GM12878 (cell line): ENCODE measurements at regions not wholly inside any gene's neighbourhood (a gene's known extent, or its start where the extent isn't known, plus 50 kb on each side); places are given as distances from the start of the nearest gene placed in this dataset.

ENCODE experiments used
- ATAC-seq: fragments of 200-7000 bp; cut with Tn5 transposase; 3 replicates; pipeline ENCODE4 v1.9.1; 2020; ENCODE audit warnings: mild to moderate bottlenecking, moderate library complexity
- BruUV-seq: library from RNA; stranded (reverse); fragments of 400-500 nt; replicated peaks from 2 replicates; lab custom pipeline; 2021; lab: Mats Ljungman, UMichigan
- CTCF ChIA-PET: fragments of 300-600 bp; sonication (Branson Sonifier 250); formaldehyde crosslinking; extraction: SDS; loops from one replicate; lab custom pipeline; 2021; ENCODE audit warnings: inconsistent platforms; lab: Yijun Ruan, JAX
- POLR2A ChIA-PET: fragments of 350-600 bp; formaldehyde crosslinking; extraction: SDS; loops from one replicate; lab custom pipeline; 2021; ENCODE audit warnings: inconsistent platforms; lab: Charles Lee
- RAD21 ChIA-PET: fragments of 300-600 bp; sonication (Branson Sonifier 250); formaldehyde crosslinking; loops from one replicate; lab custom pipeline; 2023; ENCODE audit warnings: antibody characterized with exemption; ENCODE audit not compliant: unreplicated experiment; lab: Charles Lee
- SMC1A ChIA-PET: fragments of 300-600 bp; sonication (Branson Sonifier 250); formaldehyde crosslinking; loops from one replicate; lab custom pipeline; 2023; ENCODE audit not compliant: unreplicated experiment, uncharacterized antibody; lab: Charles Lee
- DNase-seq: peaks from one replicate; pipeline ENCODE4 v3.0.0-alpha.2; 2011; ENCODE audit warnings: low read depth, low spot score
- FAIRE-seq: peaks from 3 replicates; lab custom pipeline; 2011; peaks lifted over from hg19 to GRCh38; lab: Jason Lieb, UNC
- H2AFZ ChIP-seq: 2 replicates; pipeline ENCODE4 v1.6.0; 2011; ENCODE audit warnings: low read depth, low read length, control low read depth; ENCODE audit not compliant: control insufficient read depth
- H3K27ac ChIP-seq: 2 replicates; pipeline ENCODE4 v1.5.1; 2011; ENCODE audit warnings: control low read depth; ENCODE audit not compliant: control insufficient read depth, insufficient read depth
- H3K27me3 ChIP-seq, 2 experiments: replicated peaks in 1 of 2; 2 replicates each; pipeline versions ENCODE4 v1.6.0 to v1.6.1; 2011; ENCODE audit warnings: low read length in 1 of 2; ENCODE audit not compliant: control insufficient read depth in 2 of 2, insufficient read depth in 2 of 2
- H3K36me3 ChIP-seq, 2 experiments: 2 replicates each; pipeline ENCODE4 v1.5.1; 2011; ENCODE audit warnings: low read length in 1 of 2; ENCODE audit not compliant: control insufficient read depth in 2 of 2, insufficient read depth in 2 of 2
- H3K4me1 ChIP-seq: 2 replicates; pipeline ENCODE4 v1.6.1; 2011; ENCODE audit warnings: mild to moderate bottlenecking, low read length, moderate library complexity, mixed read lengths; ENCODE audit not compliant: control insufficient read depth, insufficient read depth
- H3K4me2 ChIP-seq: 2 replicates; pipeline ENCODE4 v1.6.0; 2011; ENCODE audit warnings: control low read depth; ENCODE audit not compliant: control insufficient read depth, insufficient read depth
- H3K4me3 ChIP-seq: fragments of 200-600 bp; sonication (generic); 2 replicates; pipeline ENCODE4 v1.5.1; 2016
- H3K79me2 ChIP-seq: 2 replicates; pipeline ENCODE4 v1.6.0; 2011; ENCODE audit warnings: low read length; ENCODE audit not compliant: control insufficient read depth, insufficient read depth
- H3K9ac ChIP-seq: 2 replicates; pipeline ENCODE4 v1.8.0; 2011; ENCODE audit warnings: low read length, control low read depth, mixed read lengths; ENCODE audit not compliant: control insufficient read depth, insufficient read depth
- H3K9me3 ChIP-seq: replicated peaks from 3 replicates; pipeline ENCODE4 v1.5.1; 2011; ENCODE audit warnings: mild to moderate bottlenecking, low read length; ENCODE audit not compliant: control insufficient read depth, insufficient read depth
- H4K20me1 ChIP-seq: 2 replicates; pipeline ENCODE4 v1.6.0; 2011; ENCODE audit not compliant: control insufficient read depth, insufficient read depth
- ATF7 ChIP-seq: fragments of 450-650 bp; IDR thresholded peaks from 2 replicates; pipeline ENCODE4 v1.6.1; 2016; ENCODE audit warnings: low read depth, mild to moderate bottlenecking
- CREB1 ChIP-seq: IDR thresholded peaks from 2 replicates; pipeline ENCODE4 v1.6.1; 2012; ENCODE audit warnings: low read depth, mild to moderate bottlenecking, inconsistent platforms
- IRF4 ChIP-seq: IDR thresholded peaks from 2 replicates; pipeline ENCODE4 v1.6.1; 2011; ENCODE audit warnings: low read depth, low read length
- NFXL1 ChIP-seq: fragments of 450-650 bp; IDR thresholded peaks from 2 replicates; pipeline ENCODE4 v1.6.1; 2017; ENCODE audit warnings: antibody characterized with exemption, mild to moderate bottlenecking, borderline replicate concordance
- POLR2AphosphoS2 ChIP-seq: IDR thresholded peaks from 2 replicates; pipeline ENCODE4 v1.6.1; 2011; ENCODE audit warnings: low read depth, mild to moderate bottlenecking, low read length, improper control_type of control experiment, moderate library complexity
- POLR2AphosphoS5 ChIP-seq: IDR thresholded peaks from 2 replicates; pipeline ENCODE4 v1.6.1; 2011; ENCODE audit warnings: mild to moderate bottlenecking, low read length, inconsistent platforms
- RAD51 ChIP-seq: fragments of 450-650 bp; IDR thresholded peaks from 2 replicates; pipeline ENCODE4 v1.6.1; 2016; ENCODE audit warnings: moderate library complexity, mild to moderate bottlenecking, inconsistent platforms
- RBBP5 ChIP-seq: fragments of 200-600 bp; sonication (generic); conservative IDR thresholded peaks from 2 replicates; pipeline ENCODE4 v1.6.1; 2016
- SPI1 ChIP-seq: IDR thresholded peaks from 2 replicates; pipeline ENCODE4 v1.6.1; 2011; ENCODE audit warnings: low read depth, mild to moderate bottlenecking, low read length, moderate library complexity, borderline replicate concordance; ENCODE audit not compliant: insufficient read depth
- SRF ChIP-seq, 2 experiments: IDR thresholded peaks; 2 replicates each; pipeline ENCODE4 v1.6.1; 2011; ENCODE audit warnings: low read depth in 2 of 2, low read length in 2 of 2, mild to moderate bottlenecking in 1 of 2, moderate library complexity in 1 of 2
- YY1 ChIP-seq: IDR thresholded peaks from 2 replicates; pipeline ENCODE4 v1.6.1; 2011; ENCODE audit warnings: low read depth, mild to moderate bottlenecking, low read length
- ZBED1 ChIP-seq: IDR thresholded peaks from 2 replicates; pipeline ENCODE4 v1.6.1; 2016; ENCODE audit warnings: borderline replicate concordance
- ZNF622 ChIP-seq: fragments of 450-650 bp; IDR thresholded peaks from 2 replicates; pipeline ENCODE4 v1.6.1; 2017; ENCODE audit warnings: mild to moderate bottlenecking, inconsistent platforms
- ZSCAN29 ChIP-seq: fragments of 450-650 bp; IDR thresholded peaks from 2 replicates; pipeline ENCODE4 v1.6.1; 2017; ENCODE audit warnings: mild to moderate bottlenecking, moderate library complexity
- WGBS: methylation state at CpG from one replicate; pipeline ENCODE4 v1.1.6; 2016; ENCODE audit warnings: low lambda C conversion rate; ENCODE audit not compliant: insufficient replicate concordance, insufficient coverage; ENCODE audit errors: missing lambda C conversion rate; 5-methylcytosine and 5-hydroxymethylcytosine counted together
- in situ Hi-C: fragments of 300-500 bp; cut with MboI; formaldehyde crosslinking; loops from 9 replicates; pipeline ENCODE4 v1.14.3; 2018; ENCODE audit warnings: mixed read lengths
- intact Hi-C: fragments of 100-400 bp; cut with micrococcal nuclease; formaldehyde crosslinking; loops from one replicate; pipeline ENCODE4 v1.14.2; 2022; ENCODE audit not compliant: unreplicated experiment
- TF ChIP-seq, protein P1 (sequence below): IDR thresholded peaks from 2 replicates; pipeline ENCODE4 v1.6.1; 2011; ENCODE audit warnings: mild to moderate bottlenecking, low read depth, low read length, moderate library complexity; ENCODE audit not compliant: insufficient replicate concordance
- TF ChIP-seq, protein P2 (sequence below): IDR thresholded peaks from 2 replicates; pipeline ENCODE4 v1.6.1; 2011; ENCODE audit warnings: low read depth, mild to moderate bottlenecking, low read length, moderate library complexity, borderline replicate concordance; ENCODE audit errors: extremely low read depth
- TF ChIP-seq, protein P3 (sequence below), 3 experiments: IDR thresholded peaks in 2 of 3; conservative IDR thresholded peaks in 1 of 3; 2 replicates each; pipeline ENCODE4 v1.5.1; 2011; ENCODE audit warnings: low read depth in 3 of 3, low read length in 3 of 3, mild to moderate bottlenecking in 3 of 3, control low read depth in 2 of 3, moderate library complexity in 2 of 3, inconsistent platforms in 1 of 3, mixed read lengths in 1 of 3; ENCODE audit not compliant: control insufficient read depth in 2 of 3, insufficient read depth in 1 of 3; ENCODE audit errors: extremely low read depth in 1 of 3
- TF ChIP-seq, protein P4 (sequence below): fragments of 450-650 bp; IDR thresholded peaks from 2 replicates; pipeline ENCODE4 v1.6.1; 2016; ENCODE audit warnings: mild to moderate bottlenecking

DNA sequence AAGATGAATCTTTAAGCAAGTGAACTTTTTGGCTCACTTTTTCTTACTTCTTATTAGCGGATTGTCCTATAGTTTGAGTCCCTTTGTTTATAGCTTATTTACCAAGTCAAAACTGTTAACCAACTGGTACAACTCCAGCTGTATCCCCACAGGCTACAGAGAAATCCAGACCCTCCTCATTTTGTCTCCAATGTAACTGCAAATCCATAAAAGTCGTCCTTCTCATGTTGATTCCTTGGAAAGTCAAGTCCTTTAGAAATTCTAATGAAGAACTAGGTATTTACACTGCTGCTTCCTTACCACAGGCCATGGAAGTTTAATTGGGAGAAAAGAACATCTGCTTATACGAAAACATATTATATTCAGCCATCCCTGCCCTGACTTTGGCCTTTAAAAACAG is 729.1 kb upstream of the NRSN1 start:
- H3K79me2 ChIP-seq: no peaks in the 10 kb centered on the region
- no peak overlapping the region for H3K4me2 ChIP-seq
- intact Hi-C loops: no loop called here
- POLR2A ChIA-PET: no interaction called here
- WGBS: 29% methylated on average over 3 of the region's 3 CpGs
- RAD21 ChIA-PET: no interaction called here
- no TSS peak for BruUV-seq
- H4K20me1 ChIP-seq: no peaks in the 10 kb centered on the region
- TF ChIP-seq, protein P1, sequence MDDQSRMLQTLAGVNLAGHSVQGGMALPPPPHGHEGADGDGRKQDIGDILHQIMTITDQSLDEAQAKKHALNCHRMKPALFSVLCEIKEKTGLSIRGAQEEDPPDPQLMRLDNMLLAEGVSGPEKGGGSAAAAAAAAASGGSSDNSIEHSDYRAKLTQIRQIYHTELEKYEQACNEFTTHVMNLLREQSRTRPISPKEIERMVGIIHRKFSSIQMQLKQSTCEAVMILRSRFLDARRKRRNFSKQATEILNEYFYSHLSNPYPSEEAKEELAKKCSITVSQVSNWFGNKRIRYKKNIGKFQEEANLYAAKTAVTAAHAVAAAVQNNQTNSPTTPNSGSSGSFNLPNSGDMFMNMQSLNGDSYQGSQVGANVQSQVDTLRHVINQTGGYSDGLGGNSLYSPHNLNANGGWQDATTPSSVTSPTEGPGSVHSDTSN: no peak
- TF ChIP-seq SPI1 (no peak), ZNF622 (no peak), YY1 (no peak), NFXL1 (no peak), POLR2AphosphoS2 (no peak), ZSCAN29 (no peak), RAD51 (no peak), ATF7 (no peak), SRF (IDR thresholded peaks at IDR 0.05; ENCODE audit: low read depth in 2 of 2, low read length in 2 of 2) (no peak), RBBP5 (no peak), IRF4 (no peak), CREB1 (no peak), POLR2AphosphoS5 (no peak), ZBED1 (no peak)
- TF ChIP-seq, protein P2, sequence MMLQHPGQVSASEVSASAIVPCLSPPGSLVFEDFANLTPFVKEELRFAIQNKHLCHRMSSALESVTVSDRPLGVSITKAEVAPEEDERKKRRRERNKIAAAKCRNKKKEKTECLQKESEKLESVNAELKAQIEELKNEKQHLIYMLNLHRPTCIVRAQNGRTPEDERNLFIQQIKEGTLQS: no peak
- TF ChIP-seq, protein P3, sequence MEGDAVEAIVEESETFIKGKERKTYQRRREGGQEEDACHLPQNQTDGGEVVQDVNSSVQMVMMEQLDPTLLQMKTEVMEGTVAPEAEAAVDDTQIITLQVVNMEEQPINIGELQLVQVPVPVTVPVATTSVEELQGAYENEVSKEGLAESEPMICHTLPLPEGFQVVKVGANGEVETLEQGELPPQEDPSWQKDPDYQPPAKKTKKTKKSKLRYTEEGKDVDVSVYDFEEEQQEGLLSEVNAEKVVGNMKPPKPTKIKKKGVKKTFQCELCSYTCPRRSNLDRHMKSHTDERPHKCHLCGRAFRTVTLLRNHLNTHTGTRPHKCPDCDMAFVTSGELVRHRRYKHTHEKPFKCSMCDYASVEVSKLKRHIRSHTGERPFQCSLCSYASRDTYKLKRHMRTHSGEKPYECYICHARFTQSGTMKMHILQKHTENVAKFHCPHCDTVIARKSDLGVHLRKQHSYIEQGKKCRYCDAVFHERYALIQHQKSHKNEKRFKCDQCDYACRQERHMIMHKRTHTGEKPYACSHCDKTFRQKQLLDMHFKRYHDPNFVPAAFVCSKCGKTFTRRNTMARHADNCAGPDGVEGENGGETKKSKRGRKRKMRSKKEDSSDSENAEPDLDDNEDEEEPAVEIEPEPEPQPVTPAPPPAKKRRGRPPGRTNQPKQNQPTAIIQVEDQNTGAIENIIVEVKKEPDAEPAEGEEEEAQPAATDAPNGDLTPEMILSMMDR (IDR thresholded peaks at IDR 0.05 in 2 of 3, conservative IDR thresholded peaks at IDR 0.05 in 1 of 3; ENCODE audit: control insufficient read depth in 2 of 3, extremely low read depth in 1 of 3, insufficient read depth in 1 of 3, low read depth in 3 of 3, low read length in 3 of 3): no peak
- TF ChIP-seq, protein P4, sequence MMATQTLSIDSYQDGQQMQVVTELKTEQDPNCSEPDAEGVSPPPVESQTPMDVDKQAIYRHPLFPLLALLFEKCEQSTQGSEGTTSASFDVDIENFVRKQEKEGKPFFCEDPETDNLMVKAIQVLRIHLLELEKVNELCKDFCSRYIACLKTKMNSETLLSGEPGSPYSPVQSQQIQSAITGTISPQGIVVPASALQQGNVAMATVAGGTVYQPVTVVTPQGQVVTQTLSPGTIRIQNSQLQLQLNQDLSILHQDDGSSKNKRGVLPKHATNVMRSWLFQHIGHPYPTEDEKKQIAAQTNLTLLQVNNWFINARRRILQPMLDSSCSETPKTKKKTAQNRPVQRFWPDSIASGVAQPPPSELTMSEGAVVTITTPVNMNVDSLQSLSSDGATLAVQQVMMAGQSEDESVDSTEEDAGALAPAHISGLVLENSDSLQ: no peak
- TF ChIP-seq, all 136 proteins: peak for 0
- Histone ChIP-seq H3K27me3 (no peaks in the 10 kb centered on the region), H2AFZ (no peak overlapping the region), H3K9ac (no peak overlapping the region), H3K27ac (no peak overlapping the region), H3K9me3 (no peaks in the 10 kb centered on the region), H3K36me3 (no peaks in the 10 kb centered on the region), H3K4me3 (no peak overlapping the region), H3K4me1 (no peaks in the 10 kb centered on the region)
- FAIRE-seq (no peak), ATAC-seq (no peak), DNase-seq (no peak)
- ChIA-PET SMC1A (no interaction called here), CTCF (interaction anchor here (0.6 to 1.2 kb wide), 3 partner anchors 9 to 1878 kb away, joined by 3 read pairs; no protein-coding TSS in a partner anchor)
- in situ Hi-C loops: no loop called here
